H1 (cell line): ENCODE measurements at regions not wholly inside any gene's neighbourhood (a gene's known extent, or its start where the extent isn't known, plus 50 kb on each side); places are given as distances from the start of the nearest gene placed in this dataset.

Experiments used
- EP300 ChIP-seq, 2 experiments: IDR thresholded peaks; 1 replicate in 1 of 2; 2 replicates in 1 of 2; pipeline ENCODE4 v1.6.1; 2011 to 2012; ENCODE audit warnings: low read depth in 2 of 2, low read length in 2 of 2, mild to moderate bottlenecking in 2 of 2, borderline replicate concordance in 1 of 2, inconsistent platforms in 1 of 2, moderate library complexity in 1 of 2
- HDAC2 ChIP-seq, 2 experiments: fragments of 300-600 bp in 1 of 2; sonication (generic) in 1 of 2; IDR thresholded peaks; 2 replicates each; pipeline ENCODE4 v1.6.1; 2011 to 2012; ENCODE audit warnings: low read depth in 2 of 2, low read length in 2 of 2, mild to moderate bottlenecking in 2 of 2, moderate library complexity in 2 of 2, borderline replicate concordance in 1 of 2, inconsistent platforms in 1 of 2
- NRF1 ChIP-seq: IDR thresholded peaks from 2 replicates; pipeline ENCODE4 v1.6.1; 2011; ENCODE audit warnings: mild to moderate bottlenecking, low read depth, low read length, improper control_type of control experiment
- POLR2AphosphoS5 ChIP-seq: IDR thresholded peaks from 2 replicates; pipeline ENCODE4 v1.6.1; 2011; ENCODE audit warnings: low read depth, low read length
- SP2 ChIP-seq: IDR thresholded peaks from 2 replicates; pipeline ENCODE4 v1.6.1; 2012; ENCODE audit warnings: mild to moderate bottlenecking, low read length, inconsistent platforms
- SUZ12 ChIP-seq: fragments of 200-600 bp; sonication (generic); IDR thresholded peaks from 2 replicates; pipeline ENCODE4 v1.6.1; 2012; ENCODE audit warnings: mild to moderate bottlenecking, inconsistent platforms, low read length, moderate library complexity, mixed read lengths
- YY1 ChIP-seq: IDR thresholded peaks from 2 replicates; pipeline ENCODE4 v1.6.1; 2011; ENCODE audit warnings: low read depth, mild to moderate bottlenecking, low read length
- ZNF274 ChIP-seq: IDR thresholded peaks from 2 replicates; pipeline ENCODE4 v1.7.0; 2012; ENCODE audit warnings: low read length, borderline replicate concordance; ENCODE audit errors: extremely low read depth
- TF ChIP-seq, protein P1 (sequence below): fragments of 300-600 bp; sonication (generic); IDR thresholded peaks from 2 replicates; pipeline ENCODE4 v1.7.1; 2012; ENCODE audit warnings: low read length, moderate library complexity, mild to moderate bottlenecking, inconsistent platforms; ENCODE audit not compliant: insufficient replicate concordance
- TF ChIP-seq, protein P2 (sequence below), 3 experiments: IDR thresholded peaks; 1 replicate in 2 of 3; 2 replicates in 1 of 3; pipeline versions ENCODE4 v1.5.1 to v1.6.1; 2011; ENCODE audit warnings: low read length in 3 of 3, mild to moderate bottlenecking in 3 of 3, inconsistent platforms in 2 of 3, low read depth in 1 of 3, moderate library complexity in 1 of 3; ENCODE audit not compliant: insufficient read depth in 1 of 3; ENCODE audit errors: control extremely low read depth in 1 of 3
- TF ChIP-seq, protein P3 (sequence below): IDR thresholded peaks from 2 replicates; pipeline ENCODE4 v1.6.1; 2012; ENCODE audit warnings: low read length, inconsistent platforms

GRCh38 chr17:11178581-11178980 lies 62.4 kb upstream of the SHISA6 start:
- TF ChIP-seq, protein P1, sequence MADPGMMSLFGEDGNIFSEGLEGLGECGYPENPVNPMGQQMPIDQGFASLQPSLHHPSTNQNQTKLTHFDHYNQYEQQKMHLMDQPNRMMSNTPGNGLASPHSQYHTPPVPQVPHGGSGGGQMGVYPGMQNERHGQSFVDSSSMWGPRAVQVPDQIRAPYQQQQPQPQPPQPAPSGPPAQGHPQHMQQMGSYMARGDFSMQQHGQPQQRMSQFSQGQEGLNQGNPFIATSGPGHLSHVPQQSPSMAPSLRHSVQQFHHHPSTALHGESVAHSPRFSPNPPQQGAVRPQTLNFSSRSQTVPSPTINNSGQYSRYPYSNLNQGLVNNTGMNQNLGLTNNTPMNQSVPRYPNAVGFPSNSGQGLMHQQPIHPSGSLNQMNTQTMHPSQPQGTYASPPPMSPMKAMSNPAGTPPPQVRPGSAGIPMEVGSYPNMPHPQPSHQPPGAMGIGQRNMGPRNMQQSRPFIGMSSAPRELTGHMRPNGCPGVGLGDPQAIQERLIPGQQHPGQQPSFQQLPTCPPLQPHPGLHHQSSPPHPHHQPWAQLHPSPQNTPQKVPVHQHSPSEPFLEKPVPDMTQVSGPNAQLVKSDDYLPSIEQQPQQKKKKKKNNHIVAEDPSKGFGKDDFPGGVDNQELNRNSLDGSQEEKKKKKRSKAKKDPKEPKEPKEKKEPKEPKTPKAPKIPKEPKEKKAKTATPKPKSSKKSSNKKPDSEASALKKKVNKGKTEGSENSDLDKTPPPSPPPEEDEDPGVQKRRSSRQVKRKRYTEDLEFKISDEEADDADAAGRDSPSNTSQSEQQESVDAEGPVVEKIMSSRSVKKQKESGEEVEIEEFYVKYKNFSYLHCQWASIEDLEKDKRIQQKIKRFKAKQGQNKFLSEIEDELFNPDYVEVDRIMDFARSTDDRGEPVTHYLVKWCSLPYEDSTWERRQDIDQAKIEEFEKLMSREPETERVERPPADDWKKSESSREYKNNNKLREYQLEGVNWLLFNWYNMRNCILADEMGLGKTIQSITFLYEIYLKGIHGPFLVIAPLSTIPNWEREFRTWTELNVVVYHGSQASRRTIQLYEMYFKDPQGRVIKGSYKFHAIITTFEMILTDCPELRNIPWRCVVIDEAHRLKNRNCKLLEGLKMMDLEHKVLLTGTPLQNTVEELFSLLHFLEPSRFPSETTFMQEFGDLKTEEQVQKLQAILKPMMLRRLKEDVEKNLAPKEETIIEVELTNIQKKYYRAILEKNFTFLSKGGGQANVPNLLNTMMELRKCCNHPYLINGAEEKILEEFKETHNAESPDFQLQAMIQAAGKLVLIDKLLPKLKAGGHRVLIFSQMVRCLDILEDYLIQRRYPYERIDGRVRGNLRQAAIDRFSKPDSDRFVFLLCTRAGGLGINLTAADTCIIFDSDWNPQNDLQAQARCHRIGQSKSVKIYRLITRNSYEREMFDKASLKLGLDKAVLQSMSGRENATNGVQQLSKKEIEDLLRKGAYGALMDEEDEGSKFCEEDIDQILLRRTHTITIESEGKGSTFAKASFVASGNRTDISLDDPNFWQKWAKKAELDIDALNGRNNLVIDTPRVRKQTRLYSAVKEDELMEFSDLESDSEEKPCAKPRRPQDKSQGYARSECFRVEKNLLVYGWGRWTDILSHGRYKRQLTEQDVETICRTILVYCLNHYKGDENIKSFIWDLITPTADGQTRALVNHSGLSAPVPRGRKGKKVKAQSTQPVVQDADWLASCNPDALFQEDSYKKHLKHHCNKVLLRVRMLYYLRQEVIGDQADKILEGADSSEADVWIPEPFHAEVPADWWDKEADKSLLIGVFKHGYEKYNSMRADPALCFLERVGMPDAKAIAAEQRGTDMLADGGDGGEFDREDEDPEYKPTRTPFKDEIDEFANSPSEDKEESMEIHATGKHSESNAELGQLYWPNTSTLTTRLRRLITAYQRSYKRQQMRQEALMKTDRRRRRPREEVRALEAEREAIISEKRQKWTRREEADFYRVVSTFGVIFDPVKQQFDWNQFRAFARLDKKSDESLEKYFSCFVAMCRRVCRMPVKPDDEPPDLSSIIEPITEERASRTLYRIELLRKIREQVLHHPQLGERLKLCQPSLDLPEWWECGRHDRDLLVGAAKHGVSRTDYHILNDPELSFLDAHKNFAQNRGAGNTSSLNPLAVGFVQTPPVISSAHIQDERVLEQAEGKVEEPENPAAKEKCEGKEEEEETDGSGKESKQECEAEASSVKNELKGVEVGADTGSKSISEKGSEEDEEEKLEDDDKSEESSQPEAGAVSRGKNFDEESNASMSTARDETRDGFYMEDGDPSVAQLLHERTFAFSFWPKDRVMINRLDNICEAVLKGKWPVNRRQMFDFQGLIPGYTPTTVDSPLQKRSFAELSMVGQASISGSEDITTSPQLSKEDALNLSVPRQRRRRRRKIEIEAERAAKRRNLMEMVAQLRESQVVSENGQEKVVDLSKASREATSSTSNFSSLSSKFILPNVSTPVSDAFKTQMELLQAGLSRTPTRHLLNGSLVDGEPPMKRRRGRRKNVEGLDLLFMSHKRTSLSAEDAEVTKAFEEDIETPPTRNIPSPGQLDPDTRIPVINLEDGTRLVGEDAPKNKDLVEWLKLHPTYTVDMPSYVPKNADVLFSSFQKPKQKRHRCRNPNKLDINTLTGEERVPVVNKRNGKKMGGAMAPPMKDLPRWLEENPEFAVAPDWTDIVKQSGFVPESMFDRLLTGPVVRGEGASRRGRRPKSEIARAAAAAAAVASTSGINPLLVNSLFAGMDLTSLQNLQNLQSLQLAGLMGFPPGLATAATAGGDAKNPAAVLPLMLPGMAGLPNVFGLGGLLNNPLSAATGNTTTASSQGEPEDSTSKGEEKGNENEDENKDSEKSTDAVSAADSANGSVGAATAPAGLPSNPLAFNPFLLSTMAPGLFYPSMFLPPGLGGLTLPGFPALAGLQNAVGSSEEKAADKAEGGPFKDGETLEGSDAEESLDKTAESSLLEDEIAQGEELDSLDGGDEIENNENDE, result no peak
- TF ChIP-seq NRF1, result no peak
- TF ChIP-seq EP300 (IDR thresholded peaks at IDR 0.05; ENCODE audit: borderline replicate concordance in 1 of 2, low read depth in 2 of 2, low read length in 2 of 2), result no peak
- TF ChIP-seq, protein P2, sequence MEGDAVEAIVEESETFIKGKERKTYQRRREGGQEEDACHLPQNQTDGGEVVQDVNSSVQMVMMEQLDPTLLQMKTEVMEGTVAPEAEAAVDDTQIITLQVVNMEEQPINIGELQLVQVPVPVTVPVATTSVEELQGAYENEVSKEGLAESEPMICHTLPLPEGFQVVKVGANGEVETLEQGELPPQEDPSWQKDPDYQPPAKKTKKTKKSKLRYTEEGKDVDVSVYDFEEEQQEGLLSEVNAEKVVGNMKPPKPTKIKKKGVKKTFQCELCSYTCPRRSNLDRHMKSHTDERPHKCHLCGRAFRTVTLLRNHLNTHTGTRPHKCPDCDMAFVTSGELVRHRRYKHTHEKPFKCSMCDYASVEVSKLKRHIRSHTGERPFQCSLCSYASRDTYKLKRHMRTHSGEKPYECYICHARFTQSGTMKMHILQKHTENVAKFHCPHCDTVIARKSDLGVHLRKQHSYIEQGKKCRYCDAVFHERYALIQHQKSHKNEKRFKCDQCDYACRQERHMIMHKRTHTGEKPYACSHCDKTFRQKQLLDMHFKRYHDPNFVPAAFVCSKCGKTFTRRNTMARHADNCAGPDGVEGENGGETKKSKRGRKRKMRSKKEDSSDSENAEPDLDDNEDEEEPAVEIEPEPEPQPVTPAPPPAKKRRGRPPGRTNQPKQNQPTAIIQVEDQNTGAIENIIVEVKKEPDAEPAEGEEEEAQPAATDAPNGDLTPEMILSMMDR (IDR thresholded peaks at IDR 0.05; ENCODE audit: control extremely low read depth in 1 of 3, insufficient read depth in 1 of 3, low read depth in 1 of 3, low read length in 3 of 3), result no peak
- no peak for TF ChIP-seq SUZ12
- TF ChIP-seq POLR2AphosphoS5, result no peak
- TF ChIP-seq YY1, result no peak
- no peak for TF ChIP-seq HDAC2 (IDR thresholded peaks at IDR 0.05; ENCODE audit: borderline replicate concordance in 1 of 2, low read depth in 2 of 2, low read length in 2 of 2)
- TF ChIP-seq, protein P3, sequence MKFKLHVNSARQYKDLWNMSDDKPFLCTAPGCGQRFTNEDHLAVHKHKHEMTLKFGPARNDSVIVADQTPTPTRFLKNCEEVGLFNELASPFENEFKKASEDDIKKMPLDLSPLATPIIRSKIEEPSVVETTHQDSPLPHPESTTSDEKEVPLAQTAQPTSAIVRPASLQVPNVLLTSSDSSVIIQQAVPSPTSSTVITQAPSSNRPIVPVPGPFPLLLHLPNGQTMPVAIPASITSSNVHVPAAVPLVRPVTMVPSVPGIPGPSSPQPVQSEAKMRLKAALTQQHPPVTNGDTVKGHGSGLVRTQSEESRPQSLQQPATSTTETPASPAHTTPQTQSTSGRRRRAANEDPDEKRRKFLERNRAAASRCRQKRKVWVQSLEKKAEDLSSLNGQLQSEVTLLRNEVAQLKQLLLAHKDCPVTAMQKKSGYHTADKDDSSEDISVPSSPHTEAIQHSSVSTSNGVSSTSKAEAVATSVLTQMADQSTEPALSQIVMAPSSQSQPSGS, result no peak
- no peak for TF ChIP-seq SP2
- TF ChIP-seq ZNF274, result no peak
